ENCODE measurements at regions not wholly inside any gene's neighbourhood (a gene's known extent, or its start where the extent isn't known, plus 50 kb on each side); places are given as distances from the start of the nearest gene placed in this dataset.
A peak's percentile ranks its signal among the peaks of the same experiment; 100 is the strongest.

GRCh38 chr11:21625982-21626381, 566.9 kb upstream of the ANO5 start:
- DNase-seq: no peak
- Mint-ChIP-seq H3K27me3 (no peaks in the 10 kb centered on the region), H3K4me1 (no peaks in the 10 kb centered on the region), H3K9me3 (peaks cover 7% of the 10 kb centered on the region), H3K36me3 (no peaks in the 10 kb centered on the region), H3K27ac (no peak overlapping the region), H3K4me3 (no peak overlapping the region)
- CTCF ChIA-PET: no interaction called here

GRCh38 chr11:21628641-21629040, 564.2 kb upstream of the ANO5 start:
- Mint-ChIP-seq H3K27me3 (no peaks in the 10 kb centered on the region), H3K4me3 (no peak overlapping the region), H3K36me3 (no peaks in the 10 kb centered on the region), H3K4me1 (no peaks in the 10 kb centered on the region), H3K9me3 (peaks cover 8% of the 10 kb centered on the region), H3K27ac (no peak overlapping the region)
- CTCF ChIA-PET: no interaction called here
- no peak for DNase-seq

GRCh38 chr11:21630934-21631478, 561.9 kb upstream of the ANO5 start:
- no peak overlapping the region for H3K4me3 Mint-ChIP-seq
- DNase-seq: no peak
- CTCF ChIA-PET: no interaction called here
- no peaks in the 10 kb centered on the region for H3K4me1 Mint-ChIP-seq
- H3K36me3 Mint-ChIP-seq: no peaks in the 10 kb centered on the region
- no peaks in the 10 kb centered on the region for H3K27me3 Mint-ChIP-seq
- H3K27ac Mint-ChIP-seq: no peak overlapping the region
- peaks cover 10% of the 10 kb centered on the region for H3K9me3 Mint-ChIP-seq

GRCh38 chr11:21631991-21632390, 560.9 kb upstream of the ANO5 start:
- Mint-ChIP-seq H3K4me1 (no peaks in the 10 kb centered on the region), H3K9me3 (peaks cover 9% of the 10 kb centered on the region), H3K27me3 (no peaks in the 10 kb centered on the region), H3K4me3 (no peak overlapping the region), H3K27ac (no peak overlapping the region), H3K36me3 (no peaks in the 10 kb centered on the region)
- CTCF ChIA-PET: no interaction called here
- no peak for DNase-seq

GRCh38 chr11:21634491-21634890, 558.4 kb upstream of the ANO5 start:
- DNase-seq: no peak
- H3K4me3 Mint-ChIP-seq: no peak overlapping the region
- H3K27me3 Mint-ChIP-seq: no peaks in the 10 kb centered on the region
- CTCF ChIA-PET: no interaction called here
- H3K27ac Mint-ChIP-seq: no peak overlapping the region
- H3K36me3 Mint-ChIP-seq: no peaks in the 10 kb centered on the region
- peaks cover 3% of the 10 kb centered on the region for H3K9me3 Mint-ChIP-seq
- no peaks in the 10 kb centered on the region for H3K4me1 Mint-ChIP-seq

GRCh38 chr11:21634956-21635355, 557.9 kb upstream of the ANO5 start:
- no peaks in the 10 kb centered on the region for H3K27me3 Mint-ChIP-seq
- H3K27ac Mint-ChIP-seq: no peak overlapping the region
- no peaks in the 10 kb centered on the region for H3K36me3 Mint-ChIP-seq
- H3K4me3 Mint-ChIP-seq: no peak overlapping the region
- peaks cover 3% of the 10 kb centered on the region for H3K9me3 Mint-ChIP-seq
- no peak for DNase-seq
- H3K4me1 Mint-ChIP-seq: no peaks in the 10 kb centered on the region
- CTCF ChIA-PET: no interaction called here

- Mint-ChIP-seq H3K27me3 (no peaks in the 10 kb centered on the region), H3K4me1 (no peaks in the 10 kb centered on the region), H3K27ac (no peak overlapping the region), H3K36me3 (no peaks in the 10 kb centered on the region), H3K9me3 (peaks cover 3% of the 10 kb centered on the region), H3K4me3 (no peak overlapping the region)
- no peak for DNase-seq
- CTCF ChIA-PET: no interaction called here
Observed at GRCh38 chr11:21635394-21636145, 557.3 kb upstream of the ANO5 start.

GRCh38 chr11:21636561-21636960, 556.3 kb upstream of the ANO5 start:
- Mint-ChIP-seq H3K4me1 (no peaks in the 10 kb centered on the region), H3K36me3 (no peaks in the 10 kb centered on the region), H3K9me3 (peaks cover 3% of the 10 kb centered on the region), H3K4me3 (no peak overlapping the region), H3K27me3 (no peaks in the 10 kb centered on the region), H3K27ac (no peak overlapping the region)
- CTCF ChIA-PET: no interaction called here
- no peak for DNase-seq

- Mint-ChIP-seq H3K9me3 (peaks cover 10% of the 10 kb centered on the region), H3K27me3 (no peaks in the 10 kb centered on the region), H3K4me1 (no peaks in the 10 kb centered on the region), H3K27ac (no peak overlapping the region), H3K36me3 (no peaks in the 10 kb centered on the region), H3K4me3 (no peak overlapping the region)
- CTCF ChIA-PET: no interaction called here
- no peak for DNase-seq
Observed at GRCh38 chr11:21640491-21640890, 552.4 kb upstream of the ANO5 start.

- H3K27me3 Mint-ChIP-seq: no peaks in the 10 kb centered on the region
- H3K4me3 Mint-ChIP-seq: no peak overlapping the region
- no peaks in the 10 kb centered on the region for H3K36me3 Mint-ChIP-seq
- CTCF ChIA-PET: no interaction called here
- no peak overlapping the region for H3K27ac Mint-ChIP-seq
- DNase-seq: no peak
- H3K4me1 Mint-ChIP-seq: no peaks in the 10 kb centered on the region
- peaks cover 10% of the 10 kb centered on the region for H3K9me3 Mint-ChIP-seq
Observed at GRCh38 chr11:21641869-21642268, 551.0 kb upstream of the ANO5 start.

- Mint-ChIP-seq H3K27ac (no peak overlapping the region), H3K4me1 (no peaks in the 10 kb centered on the region), H3K36me3 (no peaks in the 10 kb centered on the region), H3K9me3 (peaks cover 14% of the 10 kb centered on the region), H3K27me3 (no peaks in the 10 kb centered on the region), H3K4me3 (no peak overlapping the region)
- no peak for DNase-seq
- CTCF ChIA-PET: no interaction called here
Observed at GRCh38 chr11:21646351-21646750, 546.5 kb upstream of the ANO5 start.

GRCh38 chr11:21650961-21651360, 541.9 kb upstream of the ANO5 start:
- peaks cover 9% of the 10 kb centered on the region for H3K9me3 Mint-ChIP-seq
- no peak overlapping the region for H3K27ac Mint-ChIP-seq
- no peak for DNase-seq
- H3K27me3 Mint-ChIP-seq: no peaks in the 10 kb centered on the region
- H3K4me1 Mint-ChIP-seq: no peaks in the 10 kb centered on the region
- H3K36me3 Mint-ChIP-seq: no peaks in the 10 kb centered on the region
- no peak overlapping the region for H3K4me3 Mint-ChIP-seq
- CTCF ChIA-PET: no interaction called here

- peaks cover 19% of the 10 kb centered on the region for H3K9me3 Mint-ChIP-seq
- H3K27me3 Mint-ChIP-seq: no peaks in the 10 kb centered on the region
- no peak overlapping the region for H3K4me3 Mint-ChIP-seq
- DNase-seq: no peak
- no peak overlapping the region for H3K27ac Mint-ChIP-seq
- H3K36me3 Mint-ChIP-seq: no peaks in the 10 kb centered on the region
- H3K4me1 Mint-ChIP-seq: no peaks in the 10 kb centered on the region
- CTCF ChIA-PET: no interaction called here
Observed at GRCh38 chr11:21653951-21654421, 538.9 kb upstream of the ANO5 start.

- H3K27ac Mint-ChIP-seq: no peak overlapping the region
- no peaks in the 10 kb centered on the region for H3K27me3 Mint-ChIP-seq
- no peaks in the 10 kb centered on the region for H3K4me1 Mint-ChIP-seq
- H3K36me3 Mint-ChIP-seq: no peaks in the 10 kb centered on the region
- H3K4me3 Mint-ChIP-seq: no peak overlapping the region
- CTCF ChIA-PET: no interaction called here
- peaks cover 22% of the 10 kb centered on the region for H3K9me3 Mint-ChIP-seq
- no peak for DNase-seq
Observed at GRCh38 chr11:21656065-21656464, 536.8 kb upstream of the ANO5 start.

- Mint-ChIP-seq H3K36me3 (no peaks in the 10 kb centered on the region), H3K27me3 (no peaks in the 10 kb centered on the region), H3K4me3 (no peak overlapping the region), H3K9me3 (peaks cover 16% of the 10 kb centered on the region), H3K4me1 (no peaks in the 10 kb centered on the region), H3K27ac (peak overlapping the region; percentile 4)
- CTCF ChIA-PET: no interaction called here
- no peak for DNase-seq
Observed at GRCh38 chr11:21658654-21659193, 534.2 kb upstream of the ANO5 start.

Data from activated naive CD4-positive, alpha-beta T cell treated with anti-CD3 and anti-CD28 coated beads, Interleukin-2, amount 10 ng/mL, durations not matched to agents 7 days and 5 days (primary cell).